H1 (cell line): ENCODE measurements at regions not wholly inside any gene's neighbourhood (a gene's known extent, or its start where the extent isn't known, plus 50 kb on each side); places are given as distances from the start of the nearest gene placed in this dataset.

Source experiments
- CBX5 ChIP-seq: fragments of 300-800, 300-1000 bp; sonication (generic); IDR thresholded peaks from 2 replicates; pipeline ENCODE4 v1.7.1; 2016; ENCODE audit warnings: antibody characterized with exemption, low read length, low read depth
- HDAC2 ChIP-seq, 2 experiments: fragments of 300-600 bp in 1 of 2; sonication (generic) in 1 of 2; IDR thresholded peaks; 2 replicates each; pipeline ENCODE4 v1.6.1; 2011 to 2012; ENCODE audit warnings: low read depth in 2 of 2, low read length in 2 of 2, mild to moderate bottlenecking in 2 of 2, moderate library complexity in 2 of 2, borderline replicate concordance in 1 of 2, inconsistent platforms in 1 of 2
- SP4 ChIP-seq: IDR thresholded peaks from 2 replicates; pipeline ENCODE4 v1.6.1; 2012; ENCODE audit warnings: low read length, inconsistent platforms
- TF ChIP-seq, protein P1 (sequence below): IDR thresholded peaks from 2 replicates; pipeline ENCODE4 v1.6.1; 2012; ENCODE audit warnings: inconsistent platforms

GRCh38 chr4:137748616-137749015 is 216.3 kb upstream of the PCDH18 start (continued):
- TF ChIP-seq, protein P1, sequence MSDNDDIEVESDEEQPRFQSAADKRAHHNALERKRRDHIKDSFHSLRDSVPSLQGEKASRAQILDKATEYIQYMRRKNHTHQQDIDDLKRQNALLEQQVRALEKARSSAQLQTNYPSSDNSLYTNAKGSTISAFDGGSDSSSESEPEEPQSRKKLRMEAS, result no peak
- TF ChIP-seq HDAC2 (IDR thresholded peaks at IDR 0.05; ENCODE audit: borderline replicate concordance in 1 of 2, low read depth in 2 of 2, low read length in 2 of 2) (no peak), SP4 (no peak), CBX5 (no peak)
